MG63 (cell line): ENCODE measurements at regions not wholly inside any gene's neighbourhood (a gene's known extent, or its start where the extent isn't known, plus 50 kb on each side); places are given as distances from the start of the nearest gene placed in this dataset.
A peak's percentile ranks its signal among the peaks of the same experiment; 100 is the strongest.

Source experiments
- DNase-seq: peaks from one replicate; pipeline ENCODE4 v3.0.0-alpha.2; 2020
- H3K27me3 ChIP-seq: fragments of 250-450 bp; sonication (Bioruptor Pico); 2 replicates; pipeline ENCODE4 v1.5.1; 2020; ENCODE audit warnings: mild to moderate bottlenecking, moderate library complexity
- H3K36me3 ChIP-seq: fragments of 250-450 bp; sonication (Bioruptor Pico); 2 replicates; pipeline ENCODE4 v1.5.1; 2020; ENCODE audit warnings: mild to moderate bottlenecking, moderate library complexity
- H3K4me3 ChIP-seq: fragments of 250-450 bp; sonication (Bioruptor Pico); 2 replicates; pipeline ENCODE4 v1.5.1; 2020; ENCODE audit warnings: mild to moderate bottlenecking, moderate library complexity
- H3K9me3 ChIP-seq: fragments of 250-450 bp; sonication (Bioruptor Pico); 2 replicates; pipeline ENCODE4 v1.5.1; 2020; ENCODE audit warnings: mild to moderate bottlenecking, moderate library complexity

DNA sequence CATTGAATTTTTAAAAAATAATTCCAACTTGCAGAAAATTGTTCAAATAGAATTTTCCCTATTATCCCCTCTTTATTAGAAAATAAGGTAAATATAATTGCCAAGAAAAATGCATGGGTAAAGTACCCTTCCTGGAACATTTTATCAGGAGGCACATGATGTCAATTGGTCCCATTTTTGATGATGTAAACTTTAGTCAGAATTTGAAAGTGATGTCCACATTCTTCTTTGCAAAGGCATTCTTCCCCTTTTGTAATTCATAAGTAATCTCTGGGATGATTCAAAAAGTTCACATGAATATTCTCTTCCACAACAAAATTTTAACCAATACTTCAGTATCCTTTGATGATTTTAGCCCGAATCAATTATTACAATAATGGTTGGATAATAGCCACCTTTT, 86.9 kb upstream of the ANO3 start:
- H3K36me3 ChIP-seq: no peaks in the 10 kb centered on the region
- no peak for DNase-seq
- no peak overlapping the region for H3K4me3 ChIP-seq
- H3K9me3 ChIP-seq: no peaks in the 10 kb centered on the region
- no peaks in the 10 kb centered on the region for H3K27me3 ChIP-seq

DNA sequence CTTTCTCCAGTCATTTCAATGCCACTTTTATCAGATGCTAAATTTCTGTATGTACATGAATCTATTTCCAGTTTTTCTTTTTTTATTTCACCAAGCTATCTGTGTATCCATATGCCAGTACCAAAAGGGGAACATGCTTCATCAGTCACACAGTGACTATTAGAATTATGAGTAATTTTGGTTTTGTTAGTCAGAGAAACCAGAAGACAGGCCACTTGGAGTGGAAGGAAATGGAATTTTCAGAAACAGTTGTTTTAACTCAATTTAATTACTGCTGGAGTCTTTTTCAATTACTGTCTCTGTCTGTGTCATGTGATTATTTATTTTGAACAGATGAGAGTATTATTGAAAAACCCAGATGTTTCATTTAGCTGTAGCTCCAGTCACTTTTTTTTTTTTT, 84.6 kb upstream of the ANO3 start:
- Histone ChIP-seq H3K36me3 (no peaks in the 10 kb centered on the region), H3K9me3 (no peaks in the 10 kb centered on the region), H3K4me3 (no peak overlapping the region), H3K27me3 (no peaks in the 10 kb centered on the region)
- DNase-seq: no peak

- no peak for DNase-seq
- H3K27me3 ChIP-seq: no peaks in the 10 kb centered on the region
- H3K9me3 ChIP-seq: no peaks in the 10 kb centered on the region
- H3K36me3 ChIP-seq: no peaks in the 10 kb centered on the region
- H3K4me3 ChIP-seq: no peak overlapping the region
Measured at GRCh38 chr11:26248661-26249060, 83.3 kb upstream of the ANO3 start.

DNA sequence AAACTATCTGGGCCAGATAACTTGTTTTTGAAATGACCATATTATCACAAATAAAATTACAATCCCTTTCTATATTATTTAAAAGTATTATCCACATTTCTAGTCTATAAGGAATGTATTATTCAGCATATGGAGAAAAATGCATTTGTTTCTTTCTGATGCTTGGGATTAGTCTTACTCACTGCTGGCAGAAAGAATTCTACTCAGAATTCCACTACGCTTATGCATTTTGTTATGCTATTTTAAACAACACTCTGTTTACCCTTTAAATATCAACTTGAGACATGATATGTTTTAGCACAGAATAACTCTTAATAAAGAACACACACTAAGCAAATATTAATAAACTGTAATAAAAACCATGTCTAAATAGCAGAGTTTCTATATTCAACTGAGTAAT, 77.6 kb upstream of the ANO3 start:
- Histone ChIP-seq H3K4me3 (no peak overlapping the region), H3K27me3 (no peaks in the 10 kb centered on the region), H3K9me3 (no peaks in the 10 kb centered on the region), H3K36me3 (no peaks in the 10 kb centered on the region)
- no peak for DNase-seq

DNA sequence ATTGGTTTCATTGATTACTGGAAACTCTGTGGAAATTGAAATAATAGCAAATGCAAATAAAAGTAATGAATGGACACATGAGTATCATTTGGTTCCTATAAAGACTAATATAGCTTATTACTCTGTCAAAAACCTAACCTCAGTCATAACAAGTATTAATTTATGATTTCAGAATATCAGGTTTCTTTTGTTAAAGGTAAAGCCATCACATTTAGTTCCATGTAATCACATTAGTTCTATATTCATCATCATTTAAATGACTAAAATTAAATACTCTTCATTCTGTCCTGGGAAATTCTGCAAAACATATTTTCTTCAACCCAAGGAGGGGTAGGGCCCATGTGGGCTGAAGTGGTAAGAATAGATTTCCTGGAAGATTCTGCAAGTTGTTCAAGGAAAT, 68.2 kb upstream of the ANO3 start:
- Histone ChIP-seq H3K27me3 (no peaks in the 10 kb centered on the region), H3K9me3 (no peaks in the 10 kb centered on the region), H3K4me3 (no peak overlapping the region), H3K36me3 (no peaks in the 10 kb centered on the region)
- no peak for DNase-seq

DNA sequence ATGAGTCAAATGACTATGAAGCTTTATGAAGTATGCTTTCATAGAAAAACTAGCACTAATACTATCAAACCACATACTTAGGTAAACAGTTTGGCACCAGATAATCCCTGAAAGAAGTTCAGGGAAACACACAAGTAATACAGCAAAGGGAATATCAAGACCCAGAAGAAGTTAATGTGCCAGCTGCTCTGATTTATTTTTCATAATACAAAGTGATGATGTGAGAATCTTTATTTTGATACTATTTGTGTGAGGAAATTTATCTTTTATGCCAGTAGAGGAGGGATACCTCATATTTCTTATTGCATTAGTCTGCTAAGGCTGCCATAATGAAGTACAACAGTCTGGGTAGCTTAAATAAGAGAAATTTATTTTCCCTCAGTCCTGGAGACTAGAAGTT, 67.7 kb upstream of the ANO3 start:
- H3K9me3 ChIP-seq: no peaks in the 10 kb centered on the region

DNA sequence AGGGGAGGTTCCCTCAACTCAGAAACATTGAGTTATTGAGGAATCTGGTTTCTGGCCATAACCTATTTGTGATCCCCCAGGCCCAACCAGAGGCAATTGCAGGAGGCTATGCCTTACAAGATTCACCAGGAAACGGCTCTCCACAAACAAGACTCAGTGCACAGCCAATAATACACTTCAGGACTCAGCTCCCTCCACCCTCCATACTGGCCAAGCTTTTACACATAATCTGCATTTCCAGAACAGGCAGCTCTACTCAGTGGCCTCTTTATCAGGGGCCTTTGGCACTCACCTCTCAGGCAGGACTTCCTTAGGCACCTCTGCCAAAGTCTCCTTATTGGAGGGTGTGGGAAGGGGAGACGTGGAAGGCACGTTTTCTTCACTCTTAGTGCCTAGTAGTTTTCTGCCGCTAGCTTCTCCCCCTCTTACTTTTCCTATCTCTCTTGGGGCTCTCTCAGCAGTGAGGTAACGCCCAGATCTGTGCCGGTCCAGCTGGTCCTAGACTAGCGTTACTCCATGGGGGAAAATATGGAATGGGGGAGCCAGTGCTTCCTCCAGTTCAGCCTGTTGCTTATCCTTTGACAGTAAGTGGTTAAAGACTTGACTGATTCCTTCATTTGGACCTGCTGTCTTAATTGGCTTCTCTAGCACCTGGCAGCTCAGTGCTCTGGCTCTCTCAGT, 62.8 kb upstream of the ANO3 start:
- Histone ChIP-seq H3K27me3 (no peaks in the 10 kb centered on the region), H3K36me3 (no peaks in the 10 kb centered on the region)
- DNase-seq: no peak

More for the DNA sequence above, 67.7 kb upstream of the ANO3 start:
- H3K27me3 ChIP-seq: no peaks in the 10 kb centered on the region
- no peaks in the 10 kb centered on the region for H3K36me3 ChIP-seq
- DNase-seq: no peak
- H3K4me3 ChIP-seq: no peak overlapping the region

GRCh38 chr11:26271666-26272065, 60.3 kb upstream of the ANO3 start:
- H3K36me3 ChIP-seq: no peaks in the 10 kb centered on the region
- no peak overlapping the region for H3K4me3 ChIP-seq
- no peak for DNase-seq
- no peaks in the 10 kb centered on the region for H3K27me3 ChIP-seq
- no peaks in the 10 kb centered on the region for H3K9me3 ChIP-seq

More for the DNA sequence above, 62.8 kb upstream of the ANO3 start:
- no peaks in the 10 kb centered on the region for H3K9me3 ChIP-seq
- H3K4me3 ChIP-seq: no peak overlapping the region

DNA sequence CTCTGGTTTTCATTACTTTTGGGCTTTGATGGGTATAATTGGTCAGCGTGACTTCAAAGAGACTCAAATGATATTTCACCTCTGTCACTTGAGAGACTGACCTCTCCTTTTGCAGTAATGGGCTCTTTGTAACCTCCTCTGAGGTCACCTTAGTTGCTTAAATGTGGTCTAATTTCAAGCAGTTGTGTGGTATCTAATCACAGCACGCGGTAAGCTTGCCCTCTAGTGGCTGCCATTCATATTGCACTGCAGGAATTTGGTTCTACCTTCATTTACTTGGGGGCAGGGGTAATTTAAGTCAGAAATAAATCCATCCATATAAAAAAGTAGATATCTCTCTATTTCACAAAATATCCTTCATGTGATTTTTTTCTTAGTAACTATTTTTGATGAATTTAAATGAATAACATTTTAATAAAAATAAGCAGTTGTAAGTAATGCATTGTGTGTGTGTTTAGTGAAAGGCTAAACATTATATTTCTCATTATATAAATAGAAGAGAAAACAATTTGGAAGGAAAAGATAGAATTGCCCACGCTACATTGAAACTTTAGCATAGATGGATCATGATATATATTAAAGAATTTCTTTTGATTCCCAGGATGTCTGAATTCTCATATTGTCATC, 55.0 kb upstream of the ANO3 start:
- peak; percentile 13 for DNase-seq
- Histone ChIP-seq H3K36me3 (no peaks in the 10 kb centered on the region), H3K9me3 (no peaks in the 10 kb centered on the region), H3K27me3 (no peaks in the 10 kb centered on the region), H3K4me3 (no peak overlapping the region)

DNA sequence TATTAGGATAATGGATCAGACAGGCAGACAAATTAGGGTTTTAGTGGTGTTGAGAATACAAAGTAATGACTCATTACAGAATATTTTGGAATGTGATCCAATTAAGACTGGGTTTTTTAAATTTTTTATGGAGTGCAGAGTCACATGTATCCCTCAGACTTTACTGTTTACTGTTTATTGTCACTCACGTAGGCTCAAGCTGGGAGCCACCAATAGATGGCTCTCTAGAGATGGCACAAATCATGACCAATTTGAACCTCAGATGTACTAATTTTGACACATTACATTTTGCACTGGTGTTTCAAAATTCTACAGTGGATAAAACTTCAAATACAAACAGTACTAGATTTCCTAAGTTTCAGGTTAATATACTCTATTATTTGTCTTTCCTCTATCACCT, 53.6 kb upstream of the ANO3 start:
- Histone ChIP-seq H3K4me3 (no peak overlapping the region), H3K9me3 (no peaks in the 10 kb centered on the region), H3K36me3 (no peaks in the 10 kb centered on the region), H3K27me3 (no peaks in the 10 kb centered on the region)
- no peak for DNase-seq
